ENCODE measurements at regions not wholly inside any gene's neighbourhood (a gene's known extent, or its start where the extent isn't known, plus 50 kb on each side); places are given as distances from the start of the nearest gene placed in this dataset.

- Histone ChIP-seq H2AFZ (ENCODE audit: low read depth, low read length, severe bottlenecking) (no peak overlapping the region), H4K20me1 (ENCODE audit: low read depth, low read length) (no peaks in the 10 kb centered on the region), H3K9me3 (ENCODE audit: insufficient read depth, low read length) (no peaks in the 10 kb centered on the region), H3K27ac (ENCODE audit: low read depth, low read length) (no peak overlapping the region), H3F3A (ENCODE audit: insufficient read depth) (no peaks in the 10 kb centered on the region), H3K79me2 (ENCODE audit: insufficient read depth, low read length) (no peaks in the 10 kb centered on the region), H3K4me2 (ENCODE audit: low read depth, low read length, poor library complexity, severe bottlenecking) (no peak overlapping the region), H3K9ac (ENCODE audit: low read length) (no peak overlapping the region), H3K27me3 (ENCODE audit: low read length) (no peaks in the 10 kb centered on the region), H3K36me3 (ENCODE audit: low read length) (no peaks in the 10 kb centered on the region), H3K9me2 (replicated peaks; ENCODE audit: insufficient read depth, low read length) (no peaks in the 10 kb centered on the region; the same call in 1 of the 2 replicates), H3K4me3 (ENCODE audit: insufficient read depth, low read length, poor library complexity, severe bottlenecking) (no peak overlapping the region)
- TF ChIP-seq CTCF (IDR thresholded peaks at IDR 0.05; ENCODE audit: insufficient read depth, low read length, poor library complexity, severe bottlenecking) (no peak), EZH2phosphoT487 (conservative IDR thresholded peaks at IDR 0.05; ENCODE audit: low read length) (no peak)
These were observed 927.8 kb downstream of the SUCLG1 start for GRCh38 chr2:83531206-83531826.

- H3K36me3 ChIP-seq (ENCODE audit: low read length): no peaks in the 10 kb centered on the region
- no peaks in the 10 kb centered on the region; the same call in 1 of the 2 replicates for H3K9me2 ChIP-seq (replicated peaks; ENCODE audit: insufficient read depth, low read length)
- H3K27ac ChIP-seq (ENCODE audit: low read depth, low read length): no peak overlapping the region
- no peak overlapping the region for H3K4me2 ChIP-seq (ENCODE audit: low read depth, low read length, poor library complexity, severe bottlenecking)
- H3K27me3 ChIP-seq (ENCODE audit: low read length): no peaks in the 10 kb centered on the region
- H4K20me1 ChIP-seq (ENCODE audit: low read depth, low read length): no peaks in the 10 kb centered on the region
- no peak for TF ChIP-seq EZH2phosphoT487 (conservative IDR thresholded peaks at IDR 0.05; ENCODE audit: low read length)
- no peak for TF ChIP-seq CTCF (IDR thresholded peaks at IDR 0.05; ENCODE audit: insufficient read depth, low read length, poor library complexity, severe bottlenecking)
- H3K9me3 ChIP-seq (ENCODE audit: insufficient read depth, low read length): no peaks in the 10 kb centered on the region
- H3K79me2 ChIP-seq (ENCODE audit: insufficient read depth, low read length): no peaks in the 10 kb centered on the region
- H3F3A ChIP-seq (ENCODE audit: insufficient read depth): no peaks in the 10 kb centered on the region
- no peak overlapping the region for H3K4me3 ChIP-seq (ENCODE audit: insufficient read depth, low read length, poor library complexity, severe bottlenecking)
- H2AFZ ChIP-seq (ENCODE audit: low read depth, low read length, severe bottlenecking): no peak overlapping the region
- no peak overlapping the region for H3K9ac ChIP-seq (ENCODE audit: low read length)
These were observed 930.3 kb downstream of the SUCLG1 start for GRCh38 chr2:83528767-83529166.

GRCh38 chr2:83522891-83523493 lies 936.1 kb downstream of the SUCLG1 start:
- H3K27ac ChIP-seq (ENCODE audit: low read depth, low read length): no peak overlapping the region
- H3K36me3 ChIP-seq (ENCODE audit: low read length): no peaks in the 10 kb centered on the region
- no peaks in the 10 kb centered on the region for H3K9me2 ChIP-seq (replicated peaks; ENCODE audit: insufficient read depth, low read length)
- H3K9ac ChIP-seq (ENCODE audit: low read length): no peak overlapping the region
- H3K4me2 ChIP-seq (ENCODE audit: low read depth, low read length, poor library complexity, severe bottlenecking): no peak overlapping the region
- no peaks in the 10 kb centered on the region for H4K20me1 ChIP-seq (ENCODE audit: low read depth, low read length)
- H3K27me3 ChIP-seq (ENCODE audit: low read length): no peaks in the 10 kb centered on the region
- H3K79me2 ChIP-seq (ENCODE audit: insufficient read depth, low read length): no peaks in the 10 kb centered on the region
- no peak overlapping the region for H3K4me3 ChIP-seq (ENCODE audit: insufficient read depth, low read length, poor library complexity, severe bottlenecking)
- H2AFZ ChIP-seq (ENCODE audit: low read depth, low read length, severe bottlenecking): no peak overlapping the region
- no peaks in the 10 kb centered on the region for H3K9me3 ChIP-seq (ENCODE audit: insufficient read depth, low read length)
- H3F3A ChIP-seq (ENCODE audit: insufficient read depth): no peaks in the 10 kb centered on the region
- TF ChIP-seq EZH2phosphoT487 (conservative IDR thresholded peaks at IDR 0.05; ENCODE audit: low read length) (no peak), CTCF (IDR thresholded peaks at IDR 0.05; ENCODE audit: insufficient read depth, low read length, poor library complexity, severe bottlenecking) (no peak)

Measured in SU-DHL-6 (cell line).